Breast epithelium (tissue), 4 donors: ENCODE measurements at regions not wholly inside any gene's neighbourhood (a gene's known extent, or its start where the extent isn't known, plus 50 kb on each side); places are given as distances from the start of the nearest gene placed in this dataset.

ENCODE experiments used
- DNase-seq, 2 donors: peaks; one replicate each; pipeline ENCODE4 v3.0.0-alpha.2; 2019; ENCODE audit warnings: low spot score in 2 of 2
- H3K27ac ChIP-seq, 2 donors: fragments of 200-600 bp; sonication (generic) in 1 of 2; one replicate each; pipeline ENCODE4 v1.5.1; 2016 to 2019; ENCODE audit warnings: mild to moderate bottlenecking in 1 of 2
- H3K27me3 ChIP-seq, 2 donors: fragments of 200-600 bp; sonication (generic) in 1 of 2; one replicate each; pipeline versions ENCODE4 v1.5.1 to v1.6.0; 2017 to 2019; ENCODE audit warnings: control low read depth in 1 of 2, mild to moderate bottlenecking in 1 of 2
- H3K36me3 ChIP-seq: fragments of 200-600 bp; one replicate; pipeline ENCODE4 v1.5.1; 2019
- H3K4me1 ChIP-seq, 2 donors: fragments of 200-600 bp; sonication (generic); one replicate each; pipeline ENCODE4 v1.5.1; 2016 to 2019; ENCODE audit warnings: control low read depth in 1 of 2
- H3K4me3 ChIP-seq, 3 donors: fragments of 200-600 bp; sonication (generic); 1 replicate in 2 of 3; 2 replicates in 1 of 3; pipeline ENCODE4 v1.5.1; 2016 to 2019; ENCODE audit warnings: mild to moderate bottlenecking in 3 of 3, moderate library complexity in 2 of 3
- H3K9me3 ChIP-seq, 2 donors: fragments of 200-600 bp; sonication (generic) in 1 of 2; one replicate each; pipeline ENCODE4 v1.5.1; 2016 to 2019; ENCODE audit warnings: control low read depth in 1 of 2
- POLR2A ChIP-seq: fragments of 450-650 bp; IDR thresholded peaks from one replicate; pipeline ENCODE4 v1.6.1; 2016; ENCODE audit warnings: antibody characterized with exemption, mild to moderate bottlenecking, moderate library complexity
- POLR2AphosphoS5 ChIP-seq, 3 donors: sonication (generic); formaldehyde crosslinking; IDR thresholded peaks; one replicate each; pipeline ENCODE4 v1.6.1; 2017; ENCODE audit warnings: antibody characterized with exemption in 3 of 3
- intact Hi-C: fragments of 100-400 bp; cut with DNase I; formaldehyde crosslinking; loops from one replicate; pipeline ENCODE4 v1.15.1; 2023; ENCODE audit warnings: low total_unique reads
- TF ChIP-seq, protein P1 (sequence below), 3 donors: fragments of 450-650 bp; IDR thresholded peaks; one replicate each; pipeline ENCODE4 v1.5.1; 2016 to 2017; ENCODE audit warnings: antibody characterized with exemption in 3 of 3, mild to moderate bottlenecking in 3 of 3, moderate library complexity in 3 of 3

DNA sequence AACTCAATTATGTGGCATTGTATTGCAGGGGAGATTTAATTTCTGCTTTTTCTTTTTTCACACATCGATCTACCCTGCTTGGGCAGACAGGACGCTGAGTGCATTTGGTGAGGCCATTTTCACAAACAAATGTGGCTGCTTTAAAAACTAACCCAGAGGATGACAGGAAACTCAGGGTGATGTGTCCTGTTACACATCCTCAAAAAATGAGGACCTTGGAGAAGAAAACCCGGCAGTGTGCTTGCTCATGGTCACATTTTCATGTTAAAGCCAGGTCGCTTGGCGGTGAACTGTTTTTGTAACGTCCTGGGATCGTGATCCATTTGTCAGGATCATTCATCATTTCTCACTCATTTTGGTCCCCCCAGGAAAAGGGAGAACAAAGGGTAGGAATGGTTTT lies 478.3 kb upstream of the ADAMTS16 start:
- Histone ChIP-seq H3K27ac (no peak overlapping the region), H3K36me3 (no peaks in the 10 kb centered on the region), H3K27me3 (no peaks in the 10 kb centered on the region), H3K4me3 (no peak overlapping the region), H3K9me3 (no peaks in the 10 kb centered on the region), H3K4me1 (no peaks in the 10 kb centered on the region)
- TF ChIP-seq, protein P1, sequence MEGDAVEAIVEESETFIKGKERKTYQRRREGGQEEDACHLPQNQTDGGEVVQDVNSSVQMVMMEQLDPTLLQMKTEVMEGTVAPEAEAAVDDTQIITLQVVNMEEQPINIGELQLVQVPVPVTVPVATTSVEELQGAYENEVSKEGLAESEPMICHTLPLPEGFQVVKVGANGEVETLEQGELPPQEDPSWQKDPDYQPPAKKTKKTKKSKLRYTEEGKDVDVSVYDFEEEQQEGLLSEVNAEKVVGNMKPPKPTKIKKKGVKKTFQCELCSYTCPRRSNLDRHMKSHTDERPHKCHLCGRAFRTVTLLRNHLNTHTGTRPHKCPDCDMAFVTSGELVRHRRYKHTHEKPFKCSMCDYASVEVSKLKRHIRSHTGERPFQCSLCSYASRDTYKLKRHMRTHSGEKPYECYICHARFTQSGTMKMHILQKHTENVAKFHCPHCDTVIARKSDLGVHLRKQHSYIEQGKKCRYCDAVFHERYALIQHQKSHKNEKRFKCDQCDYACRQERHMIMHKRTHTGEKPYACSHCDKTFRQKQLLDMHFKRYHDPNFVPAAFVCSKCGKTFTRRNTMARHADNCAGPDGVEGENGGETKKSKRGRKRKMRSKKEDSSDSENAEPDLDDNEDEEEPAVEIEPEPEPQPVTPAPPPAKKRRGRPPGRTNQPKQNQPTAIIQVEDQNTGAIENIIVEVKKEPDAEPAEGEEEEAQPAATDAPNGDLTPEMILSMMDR (IDR thresholded peaks at IDR 0.05), result no peak
- no peak for TF ChIP-seq POLR2A
- no peak for TF ChIP-seq POLR2AphosphoS5 (IDR thresholded peaks at IDR 0.05)
- DNase-seq, result no peak
- intact Hi-C loops, result no loop called here

DNA sequence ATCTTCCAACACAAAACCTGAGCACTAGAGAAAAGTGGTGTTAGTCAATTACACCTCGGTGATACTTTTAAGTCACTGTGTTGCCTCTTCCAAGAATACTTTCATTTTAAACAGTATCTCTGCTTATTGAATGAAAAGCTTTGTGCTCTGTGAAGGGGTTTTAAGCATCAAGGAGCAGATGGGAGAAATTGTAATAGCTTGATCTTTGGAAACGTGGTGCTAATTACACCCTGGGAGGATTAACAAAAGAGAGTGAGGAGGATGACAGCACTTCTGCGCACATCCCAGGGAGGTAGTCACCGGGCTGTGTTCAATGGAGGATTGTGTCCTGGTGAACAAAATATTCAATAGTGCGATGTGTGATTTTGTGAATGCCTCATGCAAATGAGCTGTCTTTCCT lies 477.4 kb upstream of the ADAMTS16 start:
- Histone ChIP-seq H3K27ac (no peak overlapping the region), H3K4me1 (no peaks in the 10 kb centered on the region), H3K4me3 (no peak overlapping the region), H3K36me3 (no peaks in the 10 kb centered on the region), H3K27me3 (no peaks in the 10 kb centered on the region), H3K9me3 (no peaks in the 10 kb centered on the region)
- TF ChIP-seq POLR2AphosphoS5 (IDR thresholded peaks at IDR 0.05) (no peak), POLR2A (no peak)
- TF ChIP-seq, protein P1 (IDR thresholded peaks at IDR 0.05), result no peak
- DNase-seq, result no peak
- intact Hi-C loops, result no loop called here

DNA sequence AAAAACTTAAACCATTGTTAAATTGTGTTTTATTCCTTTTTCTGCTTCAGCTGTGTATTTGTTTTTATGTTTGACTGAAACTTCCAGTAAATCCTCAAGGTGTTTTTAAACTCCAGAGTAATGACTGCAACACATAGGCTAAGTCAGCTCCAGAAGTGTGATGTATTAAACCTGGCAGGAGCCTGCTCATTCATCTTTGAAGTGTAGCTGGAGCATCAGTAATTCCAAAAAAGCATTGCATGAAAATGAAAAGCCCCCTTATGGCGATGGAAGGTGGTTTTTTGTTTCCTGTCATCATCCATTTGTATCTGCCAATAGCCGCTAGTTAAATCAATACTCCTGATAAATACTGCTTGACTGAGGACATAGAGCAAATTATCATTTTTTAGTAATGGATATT lies 474.2 kb upstream of the ADAMTS16 start:
- DNase-seq, result no peak
- TF ChIP-seq POLR2AphosphoS5 (IDR thresholded peaks at IDR 0.05) (no peak), POLR2A (no peak)
- TF ChIP-seq, protein P1 (IDR thresholded peaks at IDR 0.05), result no peak
- Histone ChIP-seq H3K4me3 (no peak overlapping the region), H3K4me1 (no peaks in the 10 kb centered on the region), H3K9me3 (no peaks in the 10 kb centered on the region), H3K27ac (no peak overlapping the region), H3K27me3 (no peaks in the 10 kb centered on the region), H3K36me3 (no peaks in the 10 kb centered on the region)
- intact Hi-C loops, result no loop called here

DNA sequence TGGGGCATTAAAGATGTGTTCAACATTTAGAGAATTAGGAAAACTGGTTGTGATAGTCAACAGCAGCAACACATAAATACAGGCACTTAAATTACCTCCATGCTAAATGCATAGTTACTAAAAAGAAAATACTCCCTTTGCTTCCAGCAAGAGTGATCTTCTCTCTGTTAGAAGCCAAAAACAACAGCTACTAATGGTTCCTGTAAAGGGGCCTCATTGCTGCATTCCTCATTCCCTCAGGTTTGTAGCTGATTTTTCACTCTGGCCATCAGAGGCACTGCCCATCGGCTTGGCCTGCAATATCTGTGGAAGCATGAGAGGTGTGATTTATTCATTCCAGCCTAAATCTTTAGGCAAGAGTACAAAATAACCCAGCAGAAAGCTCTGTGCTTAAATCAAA lies 466.0 kb upstream of the ADAMTS16 start:
- no peak for DNase-seq
- TF ChIP-seq POLR2A (no peak), POLR2AphosphoS5 (IDR thresholded peaks at IDR 0.05) (no peak)
- TF ChIP-seq, protein P1 (IDR thresholded peaks at IDR 0.05), result no peak
- no peaks in the 10 kb centered on the region for H3K36me3 ChIP-seq
- H3K9me3 ChIP-seq, result no peaks in the 10 kb centered on the region
- H3K4me3 ChIP-seq, result no peak overlapping the region
- intact Hi-C loops, result no loop called here
- no peak overlapping the region for H3K27ac ChIP-seq
- no peaks in the 10 kb centered on the region for H3K27me3 ChIP-seq
- no peaks in the 10 kb centered on the region for H3K4me1 ChIP-seq

DNA sequence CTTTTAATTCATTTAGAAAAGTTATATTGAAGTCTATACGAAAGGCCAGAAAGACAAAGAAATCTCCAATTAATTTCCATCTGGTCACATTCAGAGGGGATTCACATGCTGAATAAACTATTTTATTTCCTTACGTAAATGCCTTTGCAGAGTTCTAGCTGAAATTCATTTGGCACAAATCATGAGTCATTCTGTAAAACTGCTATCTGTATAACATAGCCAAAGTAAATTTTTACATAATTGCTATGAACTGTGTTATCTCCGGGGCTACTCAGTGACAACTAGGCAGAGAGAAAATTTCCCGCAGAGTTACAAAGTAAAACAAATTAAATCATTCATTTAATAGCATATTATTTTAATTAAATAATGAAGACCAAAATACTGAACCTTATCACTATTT lies 463.2 kb upstream of the ADAMTS16 start:
- TF ChIP-seq POLR2A, result no peak
- TF ChIP-seq, protein P1 (IDR thresholded peaks at IDR 0.05), result no peak
- TF ChIP-seq POLR2AphosphoS5 (IDR thresholded peaks at IDR 0.05), result no peak
- Histone ChIP-seq H3K27ac (no peak overlapping the region), H3K9me3 (peaks cover 0 to 4% of the 10 kb centered on the region in 2 donors), H3K27me3 (no peaks in the 10 kb centered on the region), H3K4me3 (no peak overlapping the region), H3K4me1 (no peaks in the 10 kb centered on the region), H3K36me3 (no peaks in the 10 kb centered on the region)
- no peak for DNase-seq
- intact Hi-C loops, result no loop called here
